DOHH2 (cell line): ENCODE measurements at regions not wholly inside any gene's neighbourhood (a gene's known extent, or its start where the extent isn't known, plus 50 kb on each side); places are given as distances from the start of the nearest gene placed in this dataset.

Experiments
- EZH2phosphoT487 ChIP-seq: fragments of 200-600 bp; sonication (generic); IDR thresholded peaks from 2 replicates; pipeline ENCODE4 v1.6.1; 2017; ENCODE audit warnings: borderline replicate concordance, mild to moderate bottlenecking, antibody characterized with exemption, low read length, moderate library complexity, mixed read lengths
- TF ChIP-seq, protein P1 (sequence below): fragments of 200-600 bp; sonication (generic); IDR thresholded peaks from one replicate; pipeline ENCODE4 v1.5.1; 2014; ENCODE audit warnings: antibody characterized with exemption, mild to moderate bottlenecking, low read depth, low read length; ENCODE audit not compliant: poor library complexity, severe bottlenecking

DNA sequence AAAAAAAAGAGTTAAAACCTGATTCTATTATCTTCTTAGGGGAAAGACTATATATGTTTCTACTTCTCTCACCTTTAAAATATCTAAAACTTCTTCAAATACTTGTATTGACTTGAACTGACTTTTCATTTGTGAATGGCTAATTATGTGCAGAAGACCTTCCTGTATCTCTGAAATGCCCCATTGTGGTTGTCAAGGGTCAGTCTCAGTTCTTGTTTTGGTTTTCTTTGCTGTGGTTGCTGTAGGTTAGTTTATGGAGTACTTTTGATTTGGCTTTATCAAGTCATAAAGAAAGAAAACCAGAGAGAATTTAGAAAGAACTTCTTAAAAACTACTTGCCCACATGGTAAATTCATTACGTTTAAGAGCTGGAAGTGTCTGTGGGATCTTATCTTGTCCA lies 345.3 kb upstream of the POU1F1 start:
- TF ChIP-seq, protein P1, sequence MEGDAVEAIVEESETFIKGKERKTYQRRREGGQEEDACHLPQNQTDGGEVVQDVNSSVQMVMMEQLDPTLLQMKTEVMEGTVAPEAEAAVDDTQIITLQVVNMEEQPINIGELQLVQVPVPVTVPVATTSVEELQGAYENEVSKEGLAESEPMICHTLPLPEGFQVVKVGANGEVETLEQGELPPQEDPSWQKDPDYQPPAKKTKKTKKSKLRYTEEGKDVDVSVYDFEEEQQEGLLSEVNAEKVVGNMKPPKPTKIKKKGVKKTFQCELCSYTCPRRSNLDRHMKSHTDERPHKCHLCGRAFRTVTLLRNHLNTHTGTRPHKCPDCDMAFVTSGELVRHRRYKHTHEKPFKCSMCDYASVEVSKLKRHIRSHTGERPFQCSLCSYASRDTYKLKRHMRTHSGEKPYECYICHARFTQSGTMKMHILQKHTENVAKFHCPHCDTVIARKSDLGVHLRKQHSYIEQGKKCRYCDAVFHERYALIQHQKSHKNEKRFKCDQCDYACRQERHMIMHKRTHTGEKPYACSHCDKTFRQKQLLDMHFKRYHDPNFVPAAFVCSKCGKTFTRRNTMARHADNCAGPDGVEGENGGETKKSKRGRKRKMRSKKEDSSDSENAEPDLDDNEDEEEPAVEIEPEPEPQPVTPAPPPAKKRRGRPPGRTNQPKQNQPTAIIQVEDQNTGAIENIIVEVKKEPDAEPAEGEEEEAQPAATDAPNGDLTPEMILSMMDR: no peak
- TF ChIP-seq EZH2phosphoT487: no peak
